CD14-positive monocyte (primary cell): ENCODE measurements at regions not wholly inside any gene's neighbourhood (a gene's known extent, or its start where the extent isn't known, plus 50 kb on each side); places are given as distances from the start of the nearest gene placed in this dataset.

Experiments used
- DNase-seq, 3 donors: peaks; one replicate each; pipeline ENCODE4 v3.0.0-alpha.2; 2011 to 2022
- H2AFZ ChIP-seq: 2 replicates; pipeline ENCODE4 v1.6.0; 2012; ENCODE audit warnings: mild to moderate bottlenecking, low read depth, low read length, inconsistent platforms; ENCODE audit not compliant: insufficient read depth, poor library complexity, severe bottlenecking
- H3K27ac ChIP-seq, 2 donors: 1 replicate in 1 of 2; 2 replicates in 1 of 2; pipeline ENCODE4 v1.5.1; 2012 to 2013; ENCODE audit warnings: low read length in 2 of 2, control low read depth in 1 of 2, inconsistent platforms in 1 of 2, low read depth in 1 of 2, mild to moderate bottlenecking in 1 of 2
- H3K27me3 ChIP-seq, 2 donors: one replicate each; pipeline versions ENCODE4 v1.6.0 to v1.6.1; 2011 to 2013; ENCODE audit warnings: low read length in 2 of 2; ENCODE audit not compliant: control insufficient read depth in 2 of 2, insufficient read depth in 2 of 2
- H3K36me3 ChIP-seq, 2 donors: replicated peaks in 1 of 2; 1 replicate in 1 of 2; 2 replicates in 1 of 2; pipeline versions ENCODE4 v1.5.1 to v1.6.1; 2012 to 2013; ENCODE audit warnings: low read length in 2 of 2, control low read depth in 1 of 2, inconsistent platforms in 1 of 2, mild to moderate bottlenecking in 1 of 2; ENCODE audit not compliant: insufficient read depth in 2 of 2, control insufficient read depth in 1 of 2
- H3K4me1 ChIP-seq, 2 donors: 1 replicate in 1 of 2; 2 replicates in 1 of 2; pipeline versions ENCODE4 v1.5.1 to v1.6.1; 2012 to 2013; ENCODE audit warnings: low read length in 2 of 2, control low read depth in 1 of 2, inconsistent platforms in 1 of 2, mild to moderate bottlenecking in 1 of 2, moderate library complexity in 1 of 2; ENCODE audit not compliant: insufficient read depth in 2 of 2, control insufficient read depth in 1 of 2
- H3K4me2 ChIP-seq: replicated peaks from 2 replicates; pipeline ENCODE3; 2012; ENCODE audit warnings: low read length, moderate library complexity, mild to moderate bottlenecking; ENCODE audit not compliant: poor library complexity, severe bottlenecking; ENCODE audit errors: extremely low read depth
- H3K4me3 ChIP-seq, 3 experiments: fragments of 200-600 bp in 1 of 3; sonication (generic) in 1 of 3; replicated peaks in 1 of 3; 1 replicate in 2 of 3; 2 replicates in 1 of 3; pipeline ENCODE4 v1.5.1; 2011 to 2013; ENCODE audit warnings: low read length in 3 of 3, mild to moderate bottlenecking in 3 of 3, control low read depth in 2 of 3, low read depth in 2 of 3, inconsistent platforms in 1 of 3, moderate library complexity in 1 of 3
- H3K79me2 ChIP-seq: 2 replicates; pipeline ENCODE4 v1.6.0; 2012; ENCODE audit warnings: mild to moderate bottlenecking, control low read depth, inconsistent platforms, low read length, moderate library complexity; ENCODE audit not compliant: insufficient read depth
- H3K9ac ChIP-seq: 2 replicates; pipeline ENCODE4 v1.6.0; 2017; ENCODE audit warnings: low read length, mild to moderate bottlenecking; ENCODE audit not compliant: insufficient read depth, poor library complexity, severe bottlenecking
- H3K9me3 ChIP-seq, 2 donors: replicated peaks in 1 of 2; 1 replicate in 1 of 2; 2 replicates in 1 of 2; pipeline versions ENCODE4 v1.5.1 to v1.6.1; 2012 to 2013; ENCODE audit warnings: low read length in 2 of 2, control low read depth in 1 of 2; ENCODE audit not compliant: control insufficient read depth in 1 of 2, insufficient read depth in 1 of 2
- H4K20me1 ChIP-seq: 2 replicates; pipeline ENCODE4 v1.6.0; 2012; ENCODE audit warnings: mild to moderate bottlenecking, low read length, control low read depth, moderate library complexity; ENCODE audit not compliant: insufficient read depth
- H3K27ac Mint-ChIP-seq, 7 donors: one replicate each; pipeline ENCODE4 v1.8.0; 2020; ENCODE audit warnings: mild to moderate bottlenecking in 7 of 7, mixed read lengths in 7 of 7, moderate library complexity in 6 of 7, inconsistent platforms in 2 of 7
- H3K27me3 Mint-ChIP-seq, 3 donors: one replicate each; pipeline ENCODE4 v1.8.0; 2021 to 2022; ENCODE audit warnings: low read depth in 3 of 3, mild to moderate bottlenecking in 3 of 3, mixed read lengths in 3 of 3, moderate library complexity in 3 of 3, inconsistent platforms in 1 of 3
- H3K36me3 Mint-ChIP-seq, 2 donors: one replicate each; pipeline ENCODE4 v1.8.0; 2020; ENCODE audit warnings: mixed read lengths in 2 of 2, inconsistent platforms in 1 of 2, mild to moderate bottlenecking in 1 of 2
- H3K4me1 Mint-ChIP-seq: one replicate; pipeline ENCODE4 v1.8.0; 2020; ENCODE audit warnings: mild to moderate bottlenecking, mixed read lengths
- H3K4me3 Mint-ChIP-seq, 2 donors: one replicate each; pipeline ENCODE4 v1.8.0; 2020; ENCODE audit warnings: mild to moderate bottlenecking in 2 of 2, mixed read lengths in 2 of 2, moderate library complexity in 1 of 2
- H3K9me3 Mint-ChIP-seq, 7 donors: one replicate each; pipeline ENCODE4 v1.8.0; 2020 to 2022; ENCODE audit warnings: mixed read lengths in 7 of 7, mild to moderate bottlenecking in 6 of 7, moderate library complexity in 6 of 7, inconsistent platforms in 2 of 7
- WGBS: methylation state at CpG from one replicate; pipeline ENCODE4 v1.1.5; 2013; ENCODE audit warnings: missing lambda C conversion rate; ENCODE audit not compliant: insufficient coverage; 5-methylcytosine and 5-hydroxymethylcytosine counted together
- intact Hi-C, 2 donors: fragments of 100-400 bp; cut with micrococcal nuclease; formaldehyde crosslinking; loops; one replicate each; pipeline versions ENCODE4 v1.15.0 to v1.15.1; 2023
- TF ChIP-seq, protein P1 (sequence below): fragments of 200-600 bp; IDR thresholded peaks from one replicate; pipeline ENCODE4 v1.8.0; 2022; ENCODE audit warnings: antibody characterized with exemption, mild to moderate bottlenecking

DNA sequence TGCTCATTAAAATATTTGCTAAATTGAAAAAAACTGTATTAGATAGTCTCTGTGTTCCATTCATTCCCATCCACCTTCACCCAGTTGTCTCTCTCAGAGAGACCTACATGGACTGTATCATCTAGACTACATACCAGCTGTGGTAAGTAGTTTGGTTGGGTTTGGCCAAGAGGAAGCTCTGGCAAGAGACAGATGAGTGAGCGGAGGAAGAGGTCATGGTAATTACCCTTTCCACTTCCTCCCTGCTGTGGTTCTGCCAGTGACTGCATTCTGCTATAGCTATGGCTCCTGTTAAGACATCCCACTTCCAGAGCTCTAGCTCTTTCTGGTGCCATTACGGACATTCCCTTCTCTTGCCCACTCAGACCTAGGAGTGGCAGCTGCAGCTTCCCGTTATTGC is 239.0 kb upstream of the MID1 start:
- TF ChIP-seq, protein P1, sequence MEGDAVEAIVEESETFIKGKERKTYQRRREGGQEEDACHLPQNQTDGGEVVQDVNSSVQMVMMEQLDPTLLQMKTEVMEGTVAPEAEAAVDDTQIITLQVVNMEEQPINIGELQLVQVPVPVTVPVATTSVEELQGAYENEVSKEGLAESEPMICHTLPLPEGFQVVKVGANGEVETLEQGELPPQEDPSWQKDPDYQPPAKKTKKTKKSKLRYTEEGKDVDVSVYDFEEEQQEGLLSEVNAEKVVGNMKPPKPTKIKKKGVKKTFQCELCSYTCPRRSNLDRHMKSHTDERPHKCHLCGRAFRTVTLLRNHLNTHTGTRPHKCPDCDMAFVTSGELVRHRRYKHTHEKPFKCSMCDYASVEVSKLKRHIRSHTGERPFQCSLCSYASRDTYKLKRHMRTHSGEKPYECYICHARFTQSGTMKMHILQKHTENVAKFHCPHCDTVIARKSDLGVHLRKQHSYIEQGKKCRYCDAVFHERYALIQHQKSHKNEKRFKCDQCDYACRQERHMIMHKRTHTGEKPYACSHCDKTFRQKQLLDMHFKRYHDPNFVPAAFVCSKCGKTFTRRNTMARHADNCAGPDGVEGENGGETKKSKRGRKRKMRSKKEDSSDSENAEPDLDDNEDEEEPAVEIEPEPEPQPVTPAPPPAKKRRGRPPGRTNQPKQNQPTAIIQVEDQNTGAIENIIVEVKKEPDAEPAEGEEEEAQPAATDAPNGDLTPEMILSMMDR, result no peak
- Mint-ChIP-seq H3K27me3 (peaks cover 0 to 1% (median 0%) of the 10 kb centered on the region in 3 donors), H3K4me1 (no peaks in the 10 kb centered on the region), H3K9me3 (peaks cover 0 to under 1% (median 0%) of the 10 kb centered on the region in 7 donors), H3K36me3 (no peaks in the 10 kb centered on the region), H3K4me3 (no peak overlapping the region), H3K27ac (no peak overlapping the region)
- Histone ChIP-seq H3K9ac (no peak overlapping the region), H3K4me3 (no peak overlapping the region), H3K4me1 (no peaks in the 10 kb centered on the region), H2AFZ (no peak overlapping the region), H3K27ac (no peak overlapping the region), H3K27me3 (no peaks in the 10 kb centered on the region), H3K9me3 (no peaks in the 10 kb centered on the region), H3K4me2 (no peak overlapping the region), H4K20me1 (no peaks in the 10 kb centered on the region), H3K79me2 (no peaks in the 10 kb centered on the region), H3K36me3 (no peaks in the 10 kb centered on the region)
- intact Hi-C loops, result no loop called here
- no peak for DNase-seq
- 100% methylated on average over 2 of the region's 3 CpGs for WGBS

- H3K9me3 Mint-ChIP-seq, result peaks cover 0 to 15% (median 5%) of the 10 kb centered on the region in 7 donors
- TF ChIP-seq, protein P1, result no peak
- 100% methylated on average over 1 of the region's 1 CpG for WGBS
- Histone ChIP-seq H3K9me3 (peaks cover 0 to 4% of the 10 kb centered on the region in 2 donors), H3K79me2 (no peaks in the 10 kb centered on the region), H3K36me3 (no peaks in the 10 kb centered on the region), H3K27me3 (no peaks in the 10 kb centered on the region), H4K20me1 (no peaks in the 10 kb centered on the region), H3K9ac (no peak overlapping the region), H3K4me3 (no peak overlapping the region), H3K4me1 (no peaks in the 10 kb centered on the region), H3K4me2 (no peak overlapping the region), H3K27ac (no peak overlapping the region), H2AFZ (no peak overlapping the region)
- no peak overlapping the region for H3K27ac Mint-ChIP-seq
- no peak for DNase-seq
- intact Hi-C loops, result no loop called here
- no peak overlapping the region for H3K4me3 Mint-ChIP-seq
- H3K27me3 Mint-ChIP-seq, result no peaks in the 10 kb centered on the region
- H3K4me1 Mint-ChIP-seq, result no peaks in the 10 kb centered on the region
- H3K36me3 Mint-ChIP-seq, result no peaks in the 10 kb centered on the region
Observed at GRCh38 chrX:10875995-10876394, 235.1 kb upstream of the HCCS start.
